ENCODE measurements at regions not wholly inside any gene's neighbourhood (a gene's known extent, or its start where the extent isn't known, plus 50 kb on each side); places are given as distances from the start of the nearest gene placed in this dataset.

DNA sequence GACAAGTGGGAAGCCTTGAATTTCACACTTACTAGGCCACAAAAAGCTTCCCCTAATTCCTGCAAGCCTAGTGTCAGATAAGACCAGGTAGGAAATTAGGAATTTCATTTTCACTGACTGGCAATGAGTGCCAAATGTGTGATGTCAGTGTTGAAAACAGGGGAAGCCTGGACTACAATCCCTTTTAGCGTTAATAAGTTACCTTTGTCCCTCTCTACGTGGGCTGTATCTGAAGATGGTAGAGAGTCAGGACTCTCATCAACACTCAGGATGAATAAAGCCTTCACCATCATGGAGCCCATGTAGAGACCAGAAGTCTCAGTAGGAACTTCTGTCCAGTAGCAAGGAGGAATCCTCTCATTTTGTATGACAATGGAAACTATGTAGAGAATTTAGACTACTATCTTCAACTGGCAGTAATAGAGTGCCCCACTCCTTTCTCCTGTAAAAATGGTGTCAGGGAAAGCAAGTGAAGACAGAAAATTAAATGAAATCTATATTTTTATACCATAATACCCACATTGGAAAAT is 324.1 kb upstream of the KLHL1 start:
- no peak for TF ChIP-seq POLR2A (IDR thresholded peaks at IDR 0.05)
- TF ChIP-seq, protein P1, sequence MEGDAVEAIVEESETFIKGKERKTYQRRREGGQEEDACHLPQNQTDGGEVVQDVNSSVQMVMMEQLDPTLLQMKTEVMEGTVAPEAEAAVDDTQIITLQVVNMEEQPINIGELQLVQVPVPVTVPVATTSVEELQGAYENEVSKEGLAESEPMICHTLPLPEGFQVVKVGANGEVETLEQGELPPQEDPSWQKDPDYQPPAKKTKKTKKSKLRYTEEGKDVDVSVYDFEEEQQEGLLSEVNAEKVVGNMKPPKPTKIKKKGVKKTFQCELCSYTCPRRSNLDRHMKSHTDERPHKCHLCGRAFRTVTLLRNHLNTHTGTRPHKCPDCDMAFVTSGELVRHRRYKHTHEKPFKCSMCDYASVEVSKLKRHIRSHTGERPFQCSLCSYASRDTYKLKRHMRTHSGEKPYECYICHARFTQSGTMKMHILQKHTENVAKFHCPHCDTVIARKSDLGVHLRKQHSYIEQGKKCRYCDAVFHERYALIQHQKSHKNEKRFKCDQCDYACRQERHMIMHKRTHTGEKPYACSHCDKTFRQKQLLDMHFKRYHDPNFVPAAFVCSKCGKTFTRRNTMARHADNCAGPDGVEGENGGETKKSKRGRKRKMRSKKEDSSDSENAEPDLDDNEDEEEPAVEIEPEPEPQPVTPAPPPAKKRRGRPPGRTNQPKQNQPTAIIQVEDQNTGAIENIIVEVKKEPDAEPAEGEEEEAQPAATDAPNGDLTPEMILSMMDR (IDR thresholded peaks at IDR 0.05): no peak
